ENCODE measurements at regions not wholly inside any gene's neighbourhood (a gene's known extent, or its start where the extent isn't known, plus 50 kb on each side); places are given as distances from the start of the nearest gene placed in this dataset.

DNA sequence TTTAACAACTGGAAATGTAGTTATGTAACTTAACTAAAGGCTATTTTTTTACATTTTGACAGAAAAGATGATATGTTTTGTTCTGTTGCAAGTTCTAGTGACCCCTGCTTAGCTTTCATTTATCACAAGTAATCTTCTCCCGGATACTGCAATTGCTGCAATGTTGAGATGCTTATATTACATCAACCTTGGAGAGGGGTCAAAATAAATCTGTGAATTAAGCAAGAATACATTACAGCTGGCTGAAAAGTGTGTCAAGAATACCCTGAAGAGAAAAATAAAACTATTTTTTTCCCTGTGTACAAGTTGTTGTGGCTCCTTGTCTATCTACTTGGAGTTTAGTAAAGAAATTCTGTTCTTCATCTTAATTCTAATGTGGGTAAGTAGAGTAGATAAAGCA lies 232.1 kb upstream of the GOLIM4 start:
- intact Hi-C loops (cut with micrococcal nuclease): no loop called here

- intact Hi-C loops (cut with micrococcal nuclease): no loop called here
Measured at GRCh38 chr3:168325684-168326083, 230.0 kb upstream of the GOLIM4 start.

DNA sequence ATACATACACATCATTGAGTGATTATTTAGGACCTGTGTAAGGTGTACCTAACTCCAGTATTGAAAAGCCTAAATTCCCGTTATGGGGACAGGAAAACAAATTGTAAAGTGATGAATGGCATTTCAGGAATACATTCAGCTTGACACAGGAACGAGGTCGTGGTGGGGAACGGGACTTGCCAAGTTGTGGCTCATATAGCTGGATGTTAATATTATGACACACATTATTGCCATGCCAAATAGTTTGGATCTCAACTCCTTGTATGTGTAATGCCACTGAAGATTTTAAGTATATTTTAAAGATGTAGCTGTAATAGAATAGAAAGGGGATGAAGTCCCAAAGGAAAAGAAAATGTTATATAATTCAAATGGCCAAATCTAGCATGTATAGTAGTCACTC lies 227.2 kb upstream of the GOLIM4 start:
- intact Hi-C loops (cut with micrococcal nuclease): no loop called here

GRCh38 chr3:168314166-168314565 lies 218.4 kb upstream of the GOLIM4 start:
- intact Hi-C loops (cut with micrococcal nuclease): no loop called here

GRCh38 chr3:168312984-168313383 lies 217.3 kb upstream of the GOLIM4 start:
- intact Hi-C loops (cut with micrococcal nuclease): no loop called here

- intact Hi-C loops (cut with micrococcal nuclease): no loop called here
Measured at GRCh38 chr3:168307893-168308292, 212.2 kb upstream of the GOLIM4 start.

DNA sequence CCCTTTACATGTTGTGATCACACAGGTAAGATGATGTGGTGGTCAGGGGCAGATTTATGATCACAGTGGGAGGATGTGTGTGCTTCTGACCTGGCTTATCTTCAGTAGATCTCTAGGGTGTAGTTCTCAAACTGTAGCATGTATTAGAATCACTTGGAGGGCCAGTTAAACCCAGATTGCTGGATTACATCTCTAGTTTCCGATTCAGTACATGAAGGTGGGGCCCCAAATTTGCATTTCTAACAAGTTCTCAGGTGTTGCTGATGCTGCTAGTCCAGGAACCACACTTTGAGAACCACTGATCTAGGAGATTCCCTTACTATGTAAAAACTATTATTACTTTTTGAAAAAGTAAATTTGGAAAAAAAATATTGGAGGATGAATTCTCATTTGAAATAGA lies 199.3 kb upstream of the GOLIM4 start:
- intact Hi-C loops (cut with micrococcal nuclease): no loop called here

DNA sequence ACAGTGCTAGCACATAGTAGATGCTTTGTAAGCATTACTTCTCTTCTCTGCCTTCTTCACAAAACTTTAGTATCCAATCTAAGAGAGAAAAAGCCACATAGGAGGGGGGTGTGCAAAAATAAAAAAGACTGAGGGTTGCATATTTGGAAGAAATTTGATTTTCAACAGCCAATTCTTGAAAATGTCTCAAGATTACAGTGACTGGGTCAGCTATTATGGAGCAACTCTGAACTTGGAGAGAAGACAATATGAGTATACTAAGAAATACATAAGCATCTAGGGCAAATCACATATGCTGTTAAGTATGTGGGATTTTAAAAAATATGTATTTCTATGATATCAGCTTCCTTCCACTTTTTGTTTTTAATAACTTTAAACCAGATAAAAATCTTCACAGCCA lies 196.6 kb upstream of the GOLIM4 start:
- intact Hi-C loops (cut with micrococcal nuclease): no loop called here

DNA sequence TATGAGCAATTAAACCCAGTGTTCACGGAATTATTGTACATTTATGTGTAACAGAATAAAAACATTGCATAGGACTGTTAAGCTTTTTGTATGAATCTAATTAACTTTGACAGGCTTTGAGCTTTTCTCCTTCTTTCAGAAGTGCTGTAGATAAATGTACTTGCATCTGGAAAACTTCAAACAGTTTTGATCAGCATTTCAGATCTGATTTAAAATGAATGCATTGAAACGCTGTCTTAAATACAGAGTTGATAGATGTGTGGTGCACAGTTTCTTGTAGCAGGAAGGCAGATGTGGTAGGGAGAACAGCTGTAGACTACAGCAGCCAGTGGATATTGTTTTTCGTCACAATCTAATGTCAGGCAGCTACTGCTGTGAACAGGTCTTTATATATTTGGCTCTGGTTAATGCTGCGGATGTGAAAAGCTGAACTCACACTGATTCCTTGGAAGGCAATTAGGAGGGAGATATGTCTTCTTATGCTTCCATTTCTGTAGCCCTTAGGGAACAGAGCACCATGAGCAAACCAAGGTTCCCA lies 193.8 kb upstream of the GOLIM4 start:
- intact Hi-C loops (cut with micrococcal nuclease): no loop called here

DNA sequence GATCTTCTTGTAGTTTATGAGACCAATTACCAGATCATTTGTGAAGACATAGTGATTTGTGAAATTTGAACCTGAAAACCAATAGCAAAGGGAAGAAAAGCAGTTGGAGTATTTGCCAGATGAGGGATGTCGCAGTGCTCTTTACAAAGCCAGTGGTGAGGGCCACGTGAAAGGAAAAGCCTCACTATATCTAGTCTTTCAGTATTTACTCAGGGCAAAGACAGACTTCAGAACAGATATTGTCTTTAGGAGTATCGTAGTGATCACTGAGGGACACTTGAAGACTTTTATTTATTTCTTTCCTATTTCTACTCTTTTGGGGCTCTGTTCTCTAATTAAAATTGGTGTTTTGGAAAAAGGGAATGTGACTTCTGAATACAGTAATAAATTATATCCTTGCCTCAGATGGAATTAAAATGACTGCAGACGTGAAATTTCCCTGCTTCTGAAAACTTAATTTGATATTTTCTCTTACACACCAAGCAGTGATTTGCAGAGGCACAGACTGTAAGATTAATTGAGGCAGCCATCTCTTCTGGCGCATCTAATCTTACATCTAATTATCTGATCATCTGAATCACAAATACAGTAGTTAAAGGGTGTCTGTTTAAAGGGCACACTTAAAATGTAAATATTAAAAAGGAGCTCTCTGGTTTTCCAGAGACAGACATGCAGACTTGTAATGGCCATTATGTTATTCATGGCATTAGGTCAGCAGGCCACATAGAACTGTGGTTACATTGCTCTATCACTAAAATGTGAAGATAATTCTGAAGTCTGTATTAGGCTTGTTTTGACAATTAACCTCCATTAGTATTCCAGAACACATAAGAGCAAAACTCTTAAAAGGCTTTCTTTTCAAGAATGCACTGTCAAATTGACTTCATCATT lies 193.0 kb upstream of the GOLIM4 start:
- intact Hi-C loops (cut with micrococcal nuclease): no loop called here

DNA sequence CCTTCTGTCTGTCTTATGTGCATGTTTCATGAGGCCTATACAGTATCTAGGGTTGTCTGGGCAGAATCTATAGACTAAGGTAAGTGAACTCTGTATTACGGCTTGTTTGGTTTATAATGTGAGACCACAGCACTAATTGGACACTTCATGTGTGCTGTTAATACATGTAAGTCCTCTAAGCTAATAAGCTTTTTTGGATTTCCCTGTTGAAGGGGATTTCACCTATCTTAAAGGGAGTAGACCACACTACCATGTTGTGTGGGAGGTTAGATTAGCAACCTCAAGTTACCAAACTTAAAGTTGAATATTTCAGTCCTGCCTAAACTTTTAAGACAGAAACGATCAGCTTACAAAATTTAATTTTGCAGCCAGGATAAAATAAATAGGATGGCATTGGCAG lies 189.8 kb upstream of the GOLIM4 start:
- intact Hi-C loops (cut with micrococcal nuclease): no loop called here

- intact Hi-C loops (cut with micrococcal nuclease): no loop called here
Measured at GRCh38 chr3:168284728-168285127, 189.0 kb upstream of the GOLIM4 start.

GRCh38 chr3:168275662-168276061 lies 179.9 kb upstream of the GOLIM4 start:
- intact Hi-C loops (cut with micrococcal nuclease): no loop called here

- intact Hi-C loops (cut with micrococcal nuclease): no loop called here
Measured at GRCh38 chr3:168273917-168274316, 178.2 kb upstream of the GOLIM4 start.

DNA sequence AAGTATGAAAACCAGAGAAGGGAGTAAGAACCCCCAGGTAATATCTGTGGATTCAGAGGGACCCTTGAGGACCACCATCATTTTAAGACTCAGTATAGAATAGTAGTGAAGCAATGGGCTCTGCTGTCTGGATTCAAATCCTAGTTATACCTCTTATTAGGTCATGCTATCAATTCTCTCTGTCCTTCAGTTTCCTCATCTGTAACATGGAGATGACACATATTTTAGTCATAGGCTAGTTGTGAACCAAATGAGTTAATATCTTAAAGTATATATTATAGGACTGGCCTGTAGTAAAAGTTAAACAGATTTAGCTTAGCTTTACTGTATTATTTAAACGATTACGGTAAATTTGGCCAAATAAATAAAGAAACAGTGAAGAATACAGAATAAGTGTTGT lies 177.3 kb upstream of the GOLIM4 start:
- intact Hi-C loops (cut with micrococcal nuclease): no loop called here

DNA sequence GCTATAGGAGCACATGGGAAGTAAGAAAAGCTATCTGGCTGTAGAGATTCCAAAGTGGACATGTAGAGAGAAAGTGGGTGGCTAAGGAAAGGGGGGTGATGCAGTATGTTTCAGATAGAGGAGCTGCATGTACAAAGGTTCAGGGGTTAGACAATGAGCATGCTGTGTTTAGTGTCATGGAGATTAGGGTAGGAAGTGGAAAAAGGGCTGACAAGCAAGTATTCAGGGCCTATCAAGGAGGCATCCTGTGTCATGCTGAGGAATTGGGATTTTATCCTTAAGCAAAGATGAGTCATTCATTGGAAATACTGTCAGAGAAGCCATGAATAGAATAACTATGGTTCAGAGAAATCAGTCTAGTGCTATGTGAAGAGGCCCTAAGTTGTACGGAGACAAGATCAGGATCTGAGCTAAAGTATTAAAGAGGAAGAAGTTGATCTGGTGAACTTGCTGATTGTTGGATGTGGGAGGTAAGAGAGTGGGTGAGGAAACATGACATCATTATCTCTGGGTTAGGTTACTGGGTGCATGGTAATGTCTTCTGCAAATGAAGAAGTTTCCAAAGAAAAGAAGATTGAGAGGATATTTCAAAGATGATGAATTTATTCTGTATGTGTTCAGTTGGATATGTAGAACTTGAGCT lies 176.7 kb upstream of the GOLIM4 start:
- intact Hi-C loops (cut with micrococcal nuclease): no loop called here

DNA sequence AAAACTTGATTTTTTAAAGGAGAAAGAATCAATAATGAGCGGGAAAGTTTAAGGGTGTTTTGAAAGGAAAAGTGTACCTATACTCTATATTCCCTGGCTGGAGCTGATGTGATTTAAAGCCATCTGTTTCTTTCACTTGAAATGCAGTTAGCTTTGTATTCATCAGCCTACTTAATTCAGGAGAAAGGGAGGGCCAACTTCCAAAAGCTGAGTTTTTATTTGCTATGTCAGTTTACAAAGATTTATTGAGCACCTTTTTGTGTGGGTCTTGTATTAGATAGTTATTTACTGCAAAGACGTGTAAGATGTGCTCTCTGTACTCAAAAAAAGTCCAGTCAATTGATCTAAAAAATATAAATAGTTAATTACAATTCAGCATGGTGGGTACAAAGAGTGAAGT lies 176.2 kb upstream of the GOLIM4 start:
- intact Hi-C loops (cut with micrococcal nuclease): no loop called here

- intact Hi-C loops (cut with micrococcal nuclease): no loop called here
Measured at GRCh38 chr3:168269001-168269400, 173.3 kb upstream of the GOLIM4 start.

DNA sequence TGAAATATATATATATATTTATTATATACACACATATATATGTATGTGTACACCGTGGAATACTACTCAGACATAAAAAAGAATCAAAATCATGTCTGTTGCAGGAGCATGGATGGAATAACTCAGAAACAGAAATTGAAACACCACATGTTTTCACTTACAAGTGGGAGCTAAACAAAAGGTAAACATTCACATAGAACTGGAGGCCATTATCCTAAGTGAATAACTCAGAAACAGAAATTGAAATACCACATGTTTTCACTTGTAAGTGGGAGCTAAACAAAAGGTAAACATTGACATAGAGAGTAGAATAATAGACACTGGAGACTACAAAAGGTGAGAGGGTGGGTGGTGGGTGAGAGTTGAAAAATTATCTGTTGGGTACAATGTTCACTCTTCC lies 171.5 kb upstream of the GOLIM4 start:
- intact Hi-C loops (cut with micrococcal nuclease): no loop called here

GRCh38 chr3:168266335-168266734 lies 170.6 kb upstream of the GOLIM4 start:
- intact Hi-C loops (cut with micrococcal nuclease): no loop called here

DNA sequence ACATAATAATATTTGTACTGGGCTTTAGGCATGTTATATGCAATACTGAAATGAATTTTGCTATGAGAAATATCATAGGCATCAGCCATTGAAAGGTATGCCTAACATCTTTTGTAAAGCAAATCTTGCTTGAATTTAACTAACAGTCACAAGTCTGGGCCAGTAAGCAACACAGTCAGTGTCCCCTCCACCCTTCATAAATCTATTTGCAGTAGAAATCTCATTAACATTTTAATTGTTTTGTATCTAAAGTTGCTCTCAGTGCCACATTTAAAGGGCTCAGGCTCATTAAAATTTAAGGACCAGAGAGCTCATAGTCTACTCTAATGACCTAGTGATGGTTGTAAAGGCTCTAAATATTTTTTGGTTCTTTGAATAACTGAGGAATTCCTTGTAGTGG lies 167.2 kb upstream of the GOLIM4 start:
- intact Hi-C loops (cut with micrococcal nuclease): no loop called here

DNA sequence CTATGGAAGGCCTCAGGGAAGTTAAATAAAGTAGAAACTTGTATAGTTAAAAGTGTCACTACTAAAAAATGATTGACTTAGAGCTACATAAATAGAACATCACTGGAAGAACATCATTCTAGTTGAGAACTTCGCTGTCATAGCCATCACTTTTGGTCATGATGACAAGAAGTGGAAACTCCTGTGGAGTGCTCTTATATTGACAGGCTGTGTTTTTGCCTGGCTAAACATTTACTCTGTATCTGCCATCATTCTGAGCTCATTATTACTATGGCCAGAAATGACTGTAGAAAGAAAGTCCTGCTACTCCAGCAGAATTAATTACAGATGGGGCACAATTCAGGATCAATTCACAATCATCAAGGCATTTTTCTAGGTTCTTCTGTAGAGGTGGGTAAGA lies 165.1 kb upstream of the GOLIM4 start:
- intact Hi-C loops (cut with micrococcal nuclease): no loop called here

DNA sequence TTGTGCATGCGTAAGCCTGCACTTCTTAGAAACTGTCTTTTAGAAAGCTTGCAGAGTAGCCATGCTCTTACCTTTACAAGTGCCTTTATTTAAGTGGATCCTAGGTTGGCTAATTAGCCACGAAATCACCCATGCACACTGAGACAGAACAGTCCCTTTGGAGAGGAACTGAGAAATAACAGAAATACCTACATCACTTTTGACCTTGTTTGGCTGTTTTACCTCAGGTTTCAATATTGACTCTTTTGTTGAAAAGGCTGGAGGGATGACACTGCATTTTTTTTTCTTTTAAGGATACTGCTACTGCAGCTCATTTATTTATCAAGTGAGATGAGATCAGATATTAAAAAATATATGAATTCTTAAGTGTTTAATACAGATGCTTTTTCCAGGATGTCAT lies 155.6 kb upstream of the GOLIM4 start:
- intact Hi-C loops (cut with micrococcal nuclease): loop anchor here (5.0 kb wide), 1 partner anchor 896 kb away; no protein-coding TSS in a partner anchor
